Parathyroid adenoma (tissue), 2 donors: ENCODE measurements at regions not wholly inside any gene's neighbourhood (a gene's known extent, or its start where the extent isn't known, plus 50 kb on each side); places are given as distances from the start of the nearest gene placed in this dataset.

Experiments used
- H2AFZ ChIP-seq: fragments of 300-600 bp; sonication (generic); one replicate; pipeline ENCODE4 v1.7.0; 2017; ENCODE audit warnings: antibody characterized with exemption, mild to moderate bottlenecking
- H3K27ac ChIP-seq: fragments of 300-600 bp; sonication (generic); one replicate; pipeline ENCODE4 v1.7.0; 2017
- H3K27me3 ChIP-seq: fragments of 300-600 bp; sonication (generic); one replicate; pipeline ENCODE4 v1.7.0; 2017; ENCODE audit warnings: low read length; ENCODE audit not compliant: control insufficient read depth, insufficient read depth
- H3K36me3 ChIP-seq: fragments of 300-600 bp; sonication (generic); one replicate; pipeline ENCODE4 v1.7.0; 2017; ENCODE audit warnings: low read length; ENCODE audit not compliant: control insufficient read depth, insufficient read depth
- H3K4me1 ChIP-seq: fragments of 300-600 bp; sonication (generic); one replicate; pipeline ENCODE4 v1.7.0; 2017; ENCODE audit warnings: control low read depth
- H3K4me2 ChIP-seq: fragments of 300-600 bp; sonication (generic); one replicate; pipeline ENCODE4 v1.7.0; 2017; ENCODE audit warnings: low read length
- H3K4me3 ChIP-seq: fragments of 300-600 bp; sonication (generic); one replicate; pipeline ENCODE4 v1.7.0; 2017; ENCODE audit warnings: low read depth, low read length
- H3K79me2 ChIP-seq: fragments of 300-600 bp; sonication (generic); one replicate; pipeline ENCODE4 v1.7.0; 2017; ENCODE audit warnings: control low read depth
- H3K9ac ChIP-seq: fragments of 300-600 bp; sonication (generic); one replicate; pipeline ENCODE4 v1.7.0; 2017; ENCODE audit warnings: mild to moderate bottlenecking
- H3K9me3 ChIP-seq: fragments of 300-600 bp; sonication (generic); one replicate; pipeline ENCODE4 v1.7.0; 2017; ENCODE audit warnings: low read length; ENCODE audit not compliant: control insufficient read depth
- CTCF ChIP-seq: fragments of 300-600 bp; sonication (generic); IDR thresholded peaks from one replicate; pipeline ENCODE4 v1.7.0; 2017; ENCODE audit warnings: antibody characterized with exemption, mild to moderate bottlenecking
- donor health status: primary hyperparathyroidism.

GRCh38 chr5:169395136-169395535, 94.2 kb upstream of the SLIT3 start:
- no peaks in the 10 kb centered on the region for H3K36me3 ChIP-seq
- no peak overlapping the region for H3K27ac ChIP-seq

GRCh38 chr5:169394371-169394770, 93.4 kb upstream of the SLIT3 start:
- no peak overlapping the region for H3K9ac ChIP-seq
- H3K4me3 ChIP-seq = no peak overlapping the region
- TF ChIP-seq CTCF = no peak
- no peaks in the 10 kb centered on the region for H3K79me2 ChIP-seq
- no peak overlapping the region for H3K27ac ChIP-seq
- no peaks in the 10 kb centered on the region for H3K27me3 ChIP-seq
- H3K36me3 ChIP-seq = no peaks in the 10 kb centered on the region
- no peak overlapping the region for H3K4me2 ChIP-seq
- no peaks in the 10 kb centered on the region for H3K4me1 ChIP-seq
- no peak overlapping the region for H2AFZ ChIP-seq
- H3K9me3 ChIP-seq = no peaks in the 10 kb centered on the region

More at GRCh38 chr5:169395136-169395535, 94.2 kb upstream of the SLIT3 start:
- Histone ChIP-seq H3K9me3 (no peaks in the 10 kb centered on the region), H3K9ac (no peak overlapping the region), H3K4me1 (no peaks in the 10 kb centered on the region), H3K79me2 (no peaks in the 10 kb centered on the region), H3K27me3 (no peaks in the 10 kb centered on the region), H3K4me2 (no peak overlapping the region), H3K4me3 (no peak overlapping the region), H2AFZ (no peak overlapping the region)
- no peak for TF ChIP-seq CTCF

- Histone ChIP-seq H3K9me3 (no peaks in the 10 kb centered on the region), H3K79me2 (no peaks in the 10 kb centered on the region), H3K4me3 (no peak overlapping the region), H3K36me3 (no peaks in the 10 kb centered on the region), H3K27ac (no peak overlapping the region), H3K27me3 (no peaks in the 10 kb centered on the region), H3K9ac (no peak overlapping the region), H3K4me1 (no peaks in the 10 kb centered on the region), H3K4me2 (no peak overlapping the region), H2AFZ (no peak overlapping the region)
- no peak for TF ChIP-seq CTCF
These were observed 93.0 kb upstream of the SLIT3 start for GRCh38 chr5:169393907-169394306.

GRCh38 chr5:169390265-169390664, 89.3 kb upstream of the SLIT3 start:
- Histone ChIP-seq H3K9ac (no peak overlapping the region), H3K27ac (no peak overlapping the region), H3K36me3 (no peaks in the 10 kb centered on the region), H3K4me3 (no peak overlapping the region), H2AFZ (no peak overlapping the region), H3K9me3 (no peaks in the 10 kb centered on the region), H3K4me2 (no peak overlapping the region), H3K27me3 (no peaks in the 10 kb centered on the region), H3K4me1 (no peaks in the 10 kb centered on the region), H3K79me2 (no peaks in the 10 kb centered on the region)
- TF ChIP-seq CTCF = no peak

GRCh38 chr5:169389318-169389717, 88.4 kb upstream of the SLIT3 start:
- Histone ChIP-seq H2AFZ (no peak overlapping the region), H3K4me1 (no peaks in the 10 kb centered on the region), H3K4me2 (no peak overlapping the region), H3K4me3 (no peak overlapping the region), H3K36me3 (no peaks in the 10 kb centered on the region), H3K27me3 (no peaks in the 10 kb centered on the region), H3K9me3 (no peaks in the 10 kb centered on the region), H3K27ac (no peak overlapping the region), H3K79me2 (no peaks in the 10 kb centered on the region), H3K9ac (no peak overlapping the region)
- no peak for TF ChIP-seq CTCF
